Liver (tissue), 8 donors: ENCODE measurements at regions not wholly inside any gene's neighbourhood (a gene's known extent, or its start where the extent isn't known, plus 50 kb on each side); places are given as distances from the start of the nearest gene placed in this dataset.

Experiments used
- DNase-seq: peaks from one replicate; pipeline ENCODE4 v3.0.0-alpha.2; 2017; ENCODE audit warnings: low spot score
- H3K27ac ChIP-seq, 2 donors: one replicate each; pipeline ENCODE4 v1.7.0; 2013; ENCODE audit warnings: inconsistent platforms in 2 of 2, low read length in 2 of 2, control low read depth in 1 of 2, low read depth in 1 of 2, mild to moderate bottlenecking in 1 of 2
- H3K27me3 ChIP-seq, 4 donors: one replicate each; pipeline versions ENCODE4 v1.6.1 to v1.7.0; 2013; ENCODE audit warnings: low read length in 3 of 4, inconsistent platforms in 1 of 4, mild to moderate bottlenecking in 1 of 4, moderate library complexity in 1 of 4; ENCODE audit not compliant: control insufficient read depth in 4 of 4, insufficient read depth in 4 of 4
- H3K36me3 ChIP-seq, 4 donors: one replicate each; pipeline versions ENCODE4 v1.6.1 to v1.7.0; 2013; ENCODE audit warnings: low read length in 3 of 4, mild to moderate bottlenecking in 3 of 4, low read depth in 1 of 4, moderate library complexity in 1 of 4; ENCODE audit not compliant: control insufficient read depth in 4 of 4, insufficient read depth in 3 of 4
- H3K4me1 ChIP-seq, 4 donors: one replicate each; pipeline versions ENCODE4 v1.6.1 to v1.7.0; 2013; ENCODE audit warnings: low read length in 3 of 4, mild to moderate bottlenecking in 3 of 4, moderate library complexity in 1 of 4; ENCODE audit not compliant: control insufficient read depth in 4 of 4, insufficient read depth in 4 of 4
- H3K4me3 ChIP-seq, 3 donors: one replicate each; pipeline versions ENCODE4 v1.6.1 to v1.7.0; 2013; ENCODE audit warnings: low read length in 3 of 3, control low read depth in 1 of 3, low read depth in 1 of 3, mild to moderate bottlenecking in 1 of 3
- H3K9ac ChIP-seq, 2 donors: one replicate each; pipeline ENCODE4 v1.7.0; 2013; ENCODE audit warnings: low read length in 2 of 2, mild to moderate bottlenecking in 2 of 2, moderate library complexity in 2 of 2, control low read depth in 1 of 2, low read depth in 1 of 2
- H3K9me3 ChIP-seq, 4 donors: one replicate each; pipeline versions ENCODE4 v1.6.1 to v1.7.0; 2013; ENCODE audit warnings: low read length in 3 of 4; ENCODE audit not compliant: control insufficient read depth in 4 of 4
- ATF3 ChIP-seq: IDR thresholded peaks from 2 replicates; pipeline ENCODE4 v1.6.1; 2016; ENCODE audit warnings: antibody characterized with exemption
- CTCF ChIP-seq: fragments of 150-350 bp; IDR thresholded peaks from 2 replicates; pipeline ENCODE4 v1.5.1; 2017; ENCODE audit warnings: improper control_type of control experiment, low read depth, low read length; ENCODE audit not compliant: missing input control
- EGR1 ChIP-seq, 2 donors: IDR thresholded peaks; 2 replicates each; pipeline ENCODE4 v1.6.1; 2016 to 2018; ENCODE audit warnings: antibody characterized with exemption in 2 of 2, low read depth in 2 of 2
- FOXA1 ChIP-seq: IDR thresholded peaks from 2 replicates; pipeline ENCODE4 v1.6.1; 2016; ENCODE audit warnings: antibody characterized with exemption
- FOXA2 ChIP-seq: IDR thresholded peaks from 2 replicates; pipeline ENCODE4 v1.6.1; 2016; ENCODE audit warnings: antibody characterized with exemption
- GABPA ChIP-seq, 2 donors: IDR thresholded peaks in 1 of 2; conservative IDR thresholded peaks in 1 of 2; 2 replicates each; pipeline ENCODE4 v1.6.1; 2016; ENCODE audit warnings: antibody characterized with exemption in 2 of 2, mild to moderate bottlenecking in 1 of 2, moderate library complexity in 1 of 2
- HNF4A ChIP-seq, 2 donors: conservative IDR thresholded peaks; 2 replicates each; pipeline ENCODE4 v1.6.1; 2016; ENCODE audit warnings: antibody characterized with exemption in 2 of 2, mild to moderate bottlenecking in 2 of 2
- HNF4G ChIP-seq: IDR thresholded peaks from 2 replicates; pipeline ENCODE4 v1.6.1; 2016; ENCODE audit warnings: antibody characterized with exemption
- JUND ChIP-seq, 2 donors: IDR thresholded peaks; 2 replicates each; pipeline ENCODE4 v1.6.1; 2016; ENCODE audit warnings: antibody characterized with exemption in 2 of 2
- MAX ChIP-seq: IDR thresholded peaks from 2 replicates; pipeline ENCODE4 v1.6.1; 2016; ENCODE audit warnings: antibody characterized with exemption
- NR2F2 ChIP-seq: IDR thresholded peaks from 2 replicates; pipeline ENCODE4 v1.6.1; 2016; ENCODE audit warnings: antibody characterized with exemption
- RAD21 ChIP-seq, 2 donors: IDR thresholded peaks; 2 replicates each; pipeline ENCODE4 v1.6.1; 2016; ENCODE audit warnings: antibody characterized with exemption in 2 of 2, mild to moderate bottlenecking in 2 of 2
- REST ChIP-seq: IDR thresholded peaks from 2 replicates; pipeline ENCODE4 v1.6.1; 2016; ENCODE audit warnings: antibody characterized with exemption, mild to moderate bottlenecking
- RXRA ChIP-seq, 2 donors: IDR thresholded peaks; 2 replicates each; pipeline ENCODE4 v1.6.1; 2017 to 2018; ENCODE audit warnings: antibody characterized with exemption in 2 of 2, mild to moderate bottlenecking in 1 of 2
- SP1 ChIP-seq: IDR thresholded peaks from 2 replicates; pipeline ENCODE4 v1.6.1; 2018; ENCODE audit warnings: antibody characterized with exemption, mild to moderate bottlenecking
- TAF1 ChIP-seq: conservative IDR thresholded peaks from 2 replicates; pipeline ENCODE4 v1.6.1; 2016; ENCODE audit warnings: antibody characterized with exemption, mild to moderate bottlenecking
- YY1 ChIP-seq: IDR thresholded peaks from 2 replicates; pipeline ENCODE4 v1.6.1; 2016; ENCODE audit warnings: antibody characterized with exemption, mild to moderate bottlenecking
- ZBTB33 ChIP-seq: IDR thresholded peaks from 2 replicates; pipeline ENCODE4 v1.6.1; 2016; ENCODE audit warnings: antibody characterized with exemption
- WGBS: extraction: QIAGEN DNeasy Blood & Tissue Kit; methylation state at CpG from one replicate; pipeline ENCODE4 v1.1.7; 2013; 5-methylcytosine and 5-hydroxymethylcytosine counted together
- donor health status: healthy.
- donor health status: healthy.
- donor health status: healthy.
- donor health status: healthy.
- donor health status: healthy.

GRCh38 chr3:21879184-21879886 is 128.3 kb upstream of the ZNF385D start:
- Histone ChIP-seq H3K27me3 (no peaks in the 10 kb centered on the region), H3K9ac (no peak overlapping the region), H3K27ac (no peak overlapping the region), H3K4me3 (no peak overlapping the region), H3K9me3 (no peaks in the 10 kb centered on the region), H3K4me1 (no peaks in the 10 kb centered on the region), H3K36me3 (no peaks in the 10 kb centered on the region)
- TF ChIP-seq HNF4G (no peak), HNF4A (conservative IDR thresholded peaks at IDR 0.05) (no peak), REST (no peak), ATF3 (no peak), RXRA (IDR thresholded peaks at IDR 0.05) (no peak), NR2F2 (no peak), FOXA1 (no peak), ZBTB33 (no peak), CTCF (no peak), EGR1 (IDR thresholded peaks at IDR 0.05; ENCODE audit: low read depth in 2 of 2) (no peak), GABPA (IDR thresholded peaks at IDR 0.05 in 1 of 2, conservative IDR thresholded peaks at IDR 0.05 in 1 of 2) (no peak), YY1 (no peak), TAF1 (no peak), RAD21 (IDR thresholded peaks at IDR 0.05) (no peak), SP1 (no peak), MAX (no peak), FOXA2 (no peak), JUND (IDR thresholded peaks at IDR 0.05) (no peak)
- DNase-seq = no peak
- 79% methylated on average over 7 of the region's 7 CpGs for WGBS
